ENCODE measurements at regions not wholly inside any gene's neighbourhood (a gene's known extent, or its start where the extent isn't known, plus 50 kb on each side); places are given as distances from the start of the nearest gene placed in this dataset.

GRCh38 chr9:118303216-118303615, 599.0 kb downstream of the TLR4 start:
- TF ChIP-seq, protein P1, sequence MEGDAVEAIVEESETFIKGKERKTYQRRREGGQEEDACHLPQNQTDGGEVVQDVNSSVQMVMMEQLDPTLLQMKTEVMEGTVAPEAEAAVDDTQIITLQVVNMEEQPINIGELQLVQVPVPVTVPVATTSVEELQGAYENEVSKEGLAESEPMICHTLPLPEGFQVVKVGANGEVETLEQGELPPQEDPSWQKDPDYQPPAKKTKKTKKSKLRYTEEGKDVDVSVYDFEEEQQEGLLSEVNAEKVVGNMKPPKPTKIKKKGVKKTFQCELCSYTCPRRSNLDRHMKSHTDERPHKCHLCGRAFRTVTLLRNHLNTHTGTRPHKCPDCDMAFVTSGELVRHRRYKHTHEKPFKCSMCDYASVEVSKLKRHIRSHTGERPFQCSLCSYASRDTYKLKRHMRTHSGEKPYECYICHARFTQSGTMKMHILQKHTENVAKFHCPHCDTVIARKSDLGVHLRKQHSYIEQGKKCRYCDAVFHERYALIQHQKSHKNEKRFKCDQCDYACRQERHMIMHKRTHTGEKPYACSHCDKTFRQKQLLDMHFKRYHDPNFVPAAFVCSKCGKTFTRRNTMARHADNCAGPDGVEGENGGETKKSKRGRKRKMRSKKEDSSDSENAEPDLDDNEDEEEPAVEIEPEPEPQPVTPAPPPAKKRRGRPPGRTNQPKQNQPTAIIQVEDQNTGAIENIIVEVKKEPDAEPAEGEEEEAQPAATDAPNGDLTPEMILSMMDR (IDR thresholded peaks at IDR 0.05): no peak
- TF ChIP-seq EP300 (IDR thresholded peaks at IDR 0.05) (no peak), POLR2AphosphoS5 (IDR thresholded peaks at IDR 0.05) (no peak)
